Activated CD4-positive, alpha-beta T cell treated with anti-CD3 and anti-CD28 coated beads, Interleukin-2, Interleukin-6, amounts not matched to agents 100 ng/mL and 50 ng/mL, durations not matched to agents 16 hours and 8 hours (primary cell): ENCODE measurements at regions not wholly inside any gene's neighbourhood (a gene's known extent, or its start where the extent isn't known, plus 50 kb on each side); places are given as distances from the start of the nearest gene placed in this dataset.
"Not testable (repeated sequence)": the region's sequence is repeated elsewhere in the genome, so short reads cannot be mapped to it uniquely, and the experiment has no call there.

Experiments
- DNase-seq: peaks from one replicate; pipeline ENCODE4 v3.0.0-alpha.2; 2020

GRCh38 chr1:209157546-209158249, 425.8 kb upstream of the CAMK1G start:
- DNase-seq: no peak

DNA sequence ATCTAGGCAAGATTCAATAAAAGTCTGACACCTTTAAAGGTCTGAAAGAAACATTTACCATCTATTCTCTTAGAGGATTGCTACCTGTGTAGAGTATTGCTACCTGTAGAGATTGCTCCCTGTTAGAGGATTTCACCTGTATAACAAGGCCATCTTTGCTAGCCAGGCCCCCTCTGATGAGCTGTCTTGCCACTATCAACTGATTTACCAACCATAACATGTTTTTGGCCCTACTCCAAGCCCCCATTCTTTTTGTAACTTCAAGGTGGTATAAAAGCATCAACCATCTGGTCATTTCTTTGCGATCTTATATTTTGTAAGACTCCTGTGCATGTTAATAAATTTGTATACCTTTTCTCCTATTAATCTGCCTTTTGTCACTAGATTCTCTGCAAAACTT, 424.7 kb upstream of the CAMK1G start:
- DNase-seq: no peak

DNA sequence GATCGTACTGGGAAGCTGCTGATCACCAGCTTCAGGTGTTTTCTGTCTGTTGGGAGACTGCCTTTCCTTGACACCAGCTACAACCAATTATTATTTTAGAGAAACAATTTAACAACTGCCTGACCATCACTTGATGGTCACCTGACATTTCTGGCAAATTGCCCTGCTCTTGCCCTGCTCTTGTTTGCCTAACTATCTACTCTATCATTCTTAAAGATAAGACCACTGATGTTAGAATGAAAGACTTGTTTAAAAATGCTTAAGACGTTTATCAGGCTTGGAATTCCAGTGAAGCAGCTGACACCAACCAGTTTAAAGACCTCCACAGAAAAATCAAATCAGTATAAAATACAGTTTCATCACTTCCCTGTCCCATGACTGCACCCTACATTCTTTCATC, 423.3 kb upstream of the CAMK1G start:
- DNase-seq: no peak

DNA sequence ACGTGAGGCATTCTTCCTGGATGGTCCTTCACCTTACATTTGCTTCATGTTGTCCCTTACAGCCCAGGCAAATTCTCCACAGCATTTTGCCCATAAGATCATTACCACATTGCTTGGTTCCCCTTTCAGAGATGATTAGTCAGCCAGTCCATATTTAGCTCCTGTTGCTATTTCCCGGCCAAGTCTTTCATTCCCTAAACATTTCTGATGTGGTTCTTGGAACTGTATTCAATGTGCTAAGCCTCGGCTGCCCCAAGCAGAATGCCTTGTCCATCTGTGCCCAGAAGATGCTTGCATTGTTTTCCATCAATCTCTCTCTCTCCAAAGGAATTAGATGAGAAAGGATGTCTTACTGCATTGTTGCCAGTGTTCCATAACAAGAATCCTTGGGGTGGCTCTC, 420.9 kb upstream of the CAMK1G start:
- no peak for DNase-seq

DNA sequence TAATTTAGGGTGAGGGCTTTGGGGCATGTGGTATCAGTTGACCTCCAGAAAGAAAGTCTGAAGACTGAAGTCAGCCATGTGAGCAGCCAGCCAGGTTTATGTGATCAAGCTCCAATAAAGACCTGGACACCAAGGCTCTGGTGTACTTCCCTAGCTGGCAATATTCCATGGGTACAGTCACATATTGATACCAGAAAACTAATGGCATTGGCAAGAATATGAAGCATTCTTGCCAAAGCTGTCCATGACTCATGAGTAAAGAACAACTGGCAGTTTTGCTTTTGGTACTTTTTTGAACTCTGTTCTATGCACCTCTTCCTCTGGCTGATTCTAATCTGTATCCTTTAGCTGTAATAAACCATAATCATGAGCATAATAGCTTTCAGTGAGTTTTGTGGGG, 415.3 kb upstream of the CAMK1G start:
- DNase-seq: no peak

- DNase-seq: no peak
Measured at GRCh38 chr1:209171151-209171550, 412.4 kb upstream of the CAMK1G start.

- DNase-seq: no peak
Measured at GRCh38 chr1:209172286-209172685, 411.2 kb upstream of the CAMK1G start.

- not testable (repeated sequence) for DNase-seq
Measured at GRCh38 chr1:209172792-209173542, 410.5 kb upstream of the CAMK1G start.

- DNase-seq: not testable (repeated sequence)
Measured at GRCh38 chr1:209173796-209174195, 409.7 kb upstream of the CAMK1G start.

GRCh38 chr1:209176866-209177430, 406.6 kb upstream of the CAMK1G start:
- no peak for DNase-seq

DNA sequence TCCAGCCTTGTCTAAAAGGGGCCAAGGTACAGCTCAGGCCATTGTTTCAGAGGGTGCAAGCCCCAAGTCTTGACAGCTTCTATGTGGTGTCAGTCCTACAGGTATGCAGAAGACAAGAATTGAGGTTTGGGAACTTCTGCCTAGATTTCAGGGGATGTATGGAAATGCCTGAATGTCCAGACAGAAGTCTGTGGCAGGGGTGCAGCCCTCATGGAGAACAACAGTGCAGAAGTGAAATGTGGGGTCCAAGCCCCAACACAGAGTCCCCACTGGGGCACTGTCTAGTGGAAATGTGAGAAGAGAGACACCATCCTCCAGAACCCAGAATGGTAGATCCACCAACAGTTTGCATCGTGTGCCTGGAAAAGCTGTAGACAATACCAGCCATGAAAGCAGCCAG, 400.3 kb upstream of the CAMK1G start:
- DNase-seq: no peak

DNA sequence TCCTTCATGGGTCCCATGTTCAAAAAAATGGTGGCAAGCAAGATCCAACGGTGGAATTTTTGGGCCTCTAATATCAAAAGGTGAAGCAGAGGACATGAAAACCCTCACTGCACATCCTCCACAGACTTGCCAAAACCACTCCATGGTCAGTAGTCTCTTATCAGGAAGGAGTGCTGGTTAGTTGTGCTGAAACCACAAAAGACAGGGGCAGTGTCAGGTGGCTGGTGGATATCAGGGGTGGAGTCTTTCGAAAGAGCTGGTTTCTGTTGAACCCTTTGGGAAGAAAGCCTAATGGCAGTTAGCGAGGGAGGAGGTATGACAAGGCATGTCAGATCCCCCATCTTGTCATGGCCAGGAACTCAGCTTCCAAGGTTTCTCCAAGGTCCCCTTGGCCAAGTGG, 395.9 kb upstream of the CAMK1G start:
- no peak for DNase-seq

- DNase-seq: peak; percentile 35
Measured at GRCh38 chr1:209190591-209191261, 392.8 kb upstream of the CAMK1G start.

- DNase-seq: no peak
Measured at GRCh38 chr1:209191262-209191634, 392.3 kb upstream of the CAMK1G start.

GRCh38 chr1:209196140-209196539, 387.4 kb upstream of the CAMK1G start:
- no peak for DNase-seq

DNA sequence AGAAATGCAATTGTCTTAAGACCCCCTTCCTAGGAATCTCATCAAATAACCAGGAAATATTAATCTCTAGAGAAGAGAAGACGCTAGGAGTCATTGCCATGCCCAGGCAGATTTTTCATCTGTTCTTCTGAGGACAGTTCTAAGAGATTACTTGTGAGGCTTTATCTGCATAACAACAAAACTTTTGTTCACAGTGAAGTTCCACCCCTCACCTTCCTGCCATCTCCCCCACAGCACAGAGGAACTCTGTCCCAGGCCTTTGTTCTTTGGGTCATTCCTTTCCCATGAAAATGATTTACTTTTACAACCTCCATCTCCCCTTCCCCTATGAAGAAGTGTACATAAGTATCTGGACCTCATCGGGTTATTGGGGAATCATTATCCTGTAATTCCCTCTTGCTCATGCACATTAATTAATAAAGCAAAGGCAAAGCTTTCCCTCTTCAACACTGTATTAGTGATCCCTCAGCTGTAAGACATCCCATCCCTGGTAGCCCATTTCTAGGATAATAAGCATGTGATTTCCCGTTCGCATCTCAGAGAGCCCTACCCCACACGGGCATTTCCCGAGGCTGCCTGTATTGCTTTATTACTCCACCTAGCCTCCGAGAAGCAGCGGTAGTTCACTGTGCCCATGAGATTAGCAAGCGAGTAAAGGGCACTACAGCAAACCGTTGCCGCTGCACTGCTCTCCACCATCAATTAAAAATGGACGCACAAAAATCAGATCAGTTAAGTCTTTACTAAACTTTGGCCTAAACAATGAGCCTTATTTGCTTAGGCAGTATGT, 384.4 kb upstream of the CAMK1G start:
- no peak for DNase-seq

DNA sequence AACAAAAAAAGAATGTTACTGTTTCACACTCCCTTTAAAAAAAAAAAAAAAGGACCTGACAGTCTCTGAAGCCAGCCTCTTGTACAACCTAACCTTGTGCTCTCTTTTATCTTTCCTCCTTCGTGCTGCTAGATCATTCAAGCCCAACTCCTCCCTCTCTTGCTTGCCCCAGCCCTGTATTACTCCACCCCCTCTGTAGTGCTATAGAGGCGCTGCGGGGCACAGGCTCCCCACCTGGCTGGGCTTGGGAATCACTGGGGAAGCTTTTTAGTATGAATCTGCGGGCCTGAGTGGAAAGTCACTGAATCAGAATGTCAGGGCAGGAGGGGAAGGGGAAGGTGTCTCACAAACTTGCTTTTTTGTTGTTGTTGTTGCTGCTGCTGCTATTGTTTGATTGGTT, 383.7 kb upstream of the CAMK1G start:
- DNase-seq: no peak

GRCh38 chr1:209202321-209202720, 381.2 kb upstream of the CAMK1G start:
- DNase-seq: not testable (repeated sequence)

DNA sequence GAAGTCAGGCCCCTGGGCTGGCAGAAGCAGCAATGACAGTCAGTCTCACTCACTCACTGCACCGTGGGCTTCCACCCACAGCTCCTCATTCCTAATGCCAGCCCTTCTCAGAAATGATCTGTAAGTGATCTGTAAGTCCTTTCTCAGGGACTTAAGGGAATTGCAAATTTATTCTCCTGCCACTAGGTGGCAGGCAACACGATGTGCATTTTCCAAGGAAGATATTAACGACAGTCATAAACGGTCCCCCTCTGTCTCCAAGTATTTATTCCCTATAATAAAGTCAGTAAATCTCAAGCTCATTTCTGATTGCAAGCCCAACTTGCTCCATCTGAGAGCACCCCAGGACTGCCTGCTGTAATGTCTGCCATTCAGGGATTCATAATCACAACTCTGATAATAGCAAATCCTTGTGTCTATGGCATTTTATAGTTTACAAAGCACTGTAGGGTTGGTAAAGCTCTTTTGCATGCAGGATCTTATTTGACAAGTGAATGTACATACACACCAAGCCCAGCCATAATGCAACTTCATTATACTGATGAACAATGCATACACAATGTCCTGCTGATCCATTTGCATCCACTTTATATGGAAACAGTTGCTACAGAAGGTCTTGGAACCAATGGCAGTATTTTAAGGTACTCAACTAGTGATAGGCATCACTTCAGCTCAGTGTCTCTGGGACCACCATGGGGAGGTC, 380.5 kb upstream of the CAMK1G start:
- peak; percentile 22 for DNase-seq

DNA sequence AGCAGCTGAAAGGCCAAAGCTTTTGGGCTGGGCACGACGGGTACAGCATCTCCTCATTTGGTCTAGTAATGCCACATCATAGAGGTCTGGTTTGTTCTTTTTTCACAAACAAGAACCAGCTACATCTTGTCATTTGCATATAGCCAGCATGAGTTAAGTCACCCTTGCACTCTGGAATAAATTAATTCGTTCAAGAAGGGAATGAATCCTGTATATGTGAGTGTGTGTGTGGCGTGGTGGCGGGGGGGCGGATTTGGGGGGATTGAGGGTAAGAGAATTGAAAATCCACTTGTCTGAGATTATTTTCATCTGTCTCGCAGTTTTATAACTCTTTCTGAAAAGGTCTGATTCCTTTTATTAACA, 380.0 kb upstream of the CAMK1G start:
- no peak for DNase-seq

- no peak for DNase-seq
Measured at GRCh38 chr1:209205039-209205438, 378.5 kb upstream of the CAMK1G start.

DNA sequence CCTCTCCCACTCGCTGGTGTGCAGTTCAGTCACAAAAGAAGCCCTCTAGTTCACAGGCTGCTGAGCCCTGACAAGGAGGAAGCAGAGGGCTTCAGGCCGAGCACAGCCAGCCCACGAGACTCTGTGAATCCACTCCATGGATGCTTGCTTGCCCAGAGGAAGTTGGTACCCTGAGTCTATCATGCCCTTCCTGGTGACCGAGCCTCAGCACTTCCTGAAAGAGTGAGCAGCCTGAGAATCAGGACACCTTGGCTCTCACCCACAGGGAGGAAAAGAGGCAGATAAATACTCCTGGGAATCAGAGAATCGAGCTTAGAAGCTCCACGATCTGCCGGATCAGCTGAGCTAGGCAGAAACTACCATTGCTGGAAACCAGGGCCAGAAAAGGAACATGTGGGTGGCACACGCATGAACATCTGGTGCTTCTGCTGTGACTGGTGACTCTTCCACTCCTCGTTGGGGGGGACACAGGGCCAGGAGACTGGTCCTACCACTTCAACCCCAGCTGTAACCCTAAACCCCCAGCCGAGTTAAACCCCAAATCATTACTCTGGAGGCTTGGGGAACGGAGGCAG, 376.3 kb upstream of the CAMK1G start:
- DNase-seq: no peak
